Breast epithelium (tissue), 4 donors: ENCODE measurements at regions not wholly inside any gene's neighbourhood (a gene's known extent, or its start where the extent isn't known, plus 50 kb on each side); places are given as distances from the start of the nearest gene placed in this dataset.

ENCODE experiments used
- DNase-seq, 2 donors: peaks; one replicate each; pipeline ENCODE4 v3.0.0-alpha.2; 2019; ENCODE audit warnings: low spot score in 2 of 2
- H3K27ac ChIP-seq, 2 donors: fragments of 200-600 bp; sonication (generic) in 1 of 2; one replicate each; pipeline ENCODE4 v1.5.1; 2016 to 2019; ENCODE audit warnings: mild to moderate bottlenecking in 1 of 2
- H3K27me3 ChIP-seq, 2 donors: fragments of 200-600 bp; sonication (generic) in 1 of 2; one replicate each; pipeline versions ENCODE4 v1.5.1 to v1.6.0; 2017 to 2019; ENCODE audit warnings: control low read depth in 1 of 2, mild to moderate bottlenecking in 1 of 2
- H3K36me3 ChIP-seq: fragments of 200-600 bp; one replicate; pipeline ENCODE4 v1.5.1; 2019
- H3K4me1 ChIP-seq, 2 donors: fragments of 200-600 bp; sonication (generic); one replicate each; pipeline ENCODE4 v1.5.1; 2016 to 2019; ENCODE audit warnings: control low read depth in 1 of 2
- H3K4me3 ChIP-seq, 3 donors: fragments of 200-600 bp; sonication (generic); 1 replicate in 2 of 3; 2 replicates in 1 of 3; pipeline ENCODE4 v1.5.1; 2016 to 2019; ENCODE audit warnings: mild to moderate bottlenecking in 3 of 3, moderate library complexity in 2 of 3
- H3K9me3 ChIP-seq, 2 donors: fragments of 200-600 bp; sonication (generic) in 1 of 2; one replicate each; pipeline ENCODE4 v1.5.1; 2016 to 2019; ENCODE audit warnings: control low read depth in 1 of 2
- POLR2A ChIP-seq: fragments of 450-650 bp; IDR thresholded peaks from one replicate; pipeline ENCODE4 v1.6.1; 2016; ENCODE audit warnings: antibody characterized with exemption, mild to moderate bottlenecking, moderate library complexity
- POLR2AphosphoS5 ChIP-seq, 3 donors: sonication (generic); formaldehyde crosslinking; IDR thresholded peaks; one replicate each; pipeline ENCODE4 v1.6.1; 2017; ENCODE audit warnings: antibody characterized with exemption in 3 of 3
- intact Hi-C: fragments of 100-400 bp; cut with DNase I; formaldehyde crosslinking; loops from one replicate; pipeline ENCODE4 v1.15.1; 2023; ENCODE audit warnings: low total_unique reads
- TF ChIP-seq, protein P1 (sequence below), 3 donors: fragments of 450-650 bp; IDR thresholded peaks; one replicate each; pipeline ENCODE4 v1.5.1; 2016 to 2017; ENCODE audit warnings: antibody characterized with exemption in 3 of 3, mild to moderate bottlenecking in 3 of 3, moderate library complexity in 3 of 3

DNA sequence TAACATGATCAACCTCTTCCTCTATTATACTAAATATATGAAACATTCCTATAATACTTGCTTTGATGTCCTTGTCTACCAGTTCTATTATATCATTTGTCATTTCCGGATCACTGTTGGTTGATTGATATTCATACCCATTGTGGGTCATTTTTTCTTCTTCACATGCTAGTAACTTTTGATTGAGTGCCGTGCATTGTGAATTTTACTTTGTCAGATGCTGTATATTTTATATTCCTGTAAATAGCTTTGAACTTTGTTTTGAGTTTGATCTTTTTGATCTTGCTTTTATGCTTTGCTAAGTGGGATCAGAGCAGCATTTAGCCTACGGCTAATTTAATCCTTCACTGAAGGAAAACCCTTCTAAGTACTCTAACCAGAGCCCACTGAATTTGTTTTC, 168.9 kb upstream of the RAB6C start:
- DNase-seq: no peak
- H3K9me3 ChIP-seq: peaks cover 5 to 7% of the 10 kb centered on the region in 2 donors
- no peaks in the 10 kb centered on the region for H3K4me1 ChIP-seq
- intact Hi-C loops: no loop called here
- TF ChIP-seq POLR2AphosphoS5 (IDR thresholded peaks at IDR 0.05): no peak
- no peak for TF ChIP-seq POLR2A
- TF ChIP-seq, protein P1, sequence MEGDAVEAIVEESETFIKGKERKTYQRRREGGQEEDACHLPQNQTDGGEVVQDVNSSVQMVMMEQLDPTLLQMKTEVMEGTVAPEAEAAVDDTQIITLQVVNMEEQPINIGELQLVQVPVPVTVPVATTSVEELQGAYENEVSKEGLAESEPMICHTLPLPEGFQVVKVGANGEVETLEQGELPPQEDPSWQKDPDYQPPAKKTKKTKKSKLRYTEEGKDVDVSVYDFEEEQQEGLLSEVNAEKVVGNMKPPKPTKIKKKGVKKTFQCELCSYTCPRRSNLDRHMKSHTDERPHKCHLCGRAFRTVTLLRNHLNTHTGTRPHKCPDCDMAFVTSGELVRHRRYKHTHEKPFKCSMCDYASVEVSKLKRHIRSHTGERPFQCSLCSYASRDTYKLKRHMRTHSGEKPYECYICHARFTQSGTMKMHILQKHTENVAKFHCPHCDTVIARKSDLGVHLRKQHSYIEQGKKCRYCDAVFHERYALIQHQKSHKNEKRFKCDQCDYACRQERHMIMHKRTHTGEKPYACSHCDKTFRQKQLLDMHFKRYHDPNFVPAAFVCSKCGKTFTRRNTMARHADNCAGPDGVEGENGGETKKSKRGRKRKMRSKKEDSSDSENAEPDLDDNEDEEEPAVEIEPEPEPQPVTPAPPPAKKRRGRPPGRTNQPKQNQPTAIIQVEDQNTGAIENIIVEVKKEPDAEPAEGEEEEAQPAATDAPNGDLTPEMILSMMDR (IDR thresholded peaks at IDR 0.05): no peak
- H3K4me3 ChIP-seq: no peak overlapping the region
- H3K36me3 ChIP-seq: no peaks in the 10 kb centered on the region
- no peaks in the 10 kb centered on the region for H3K27me3 ChIP-seq
- no peak overlapping the region for H3K27ac ChIP-seq

DNA sequence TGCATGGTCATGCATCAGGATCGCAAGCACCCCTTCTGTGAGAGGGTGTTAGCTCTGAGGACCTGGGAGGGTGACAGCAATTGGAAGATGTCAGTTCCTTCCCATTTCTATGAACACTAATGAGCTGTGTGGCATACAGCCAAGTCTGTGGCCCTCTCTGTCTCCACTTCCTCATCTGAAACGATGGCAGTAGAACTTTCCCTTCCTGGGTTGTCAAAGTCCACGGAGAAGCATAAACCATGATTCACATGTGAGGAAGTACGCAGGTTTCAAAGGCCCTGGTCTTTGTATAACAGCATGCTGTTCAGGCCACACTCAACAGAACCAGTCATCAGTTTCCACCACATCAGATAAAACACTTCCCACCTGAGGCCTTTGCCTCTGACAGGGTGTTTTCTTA, 167.4 kb upstream of the RAB6C start:
- Histone ChIP-seq H3K27me3 (no peaks in the 10 kb centered on the region), H3K4me1 (no peaks in the 10 kb centered on the region), H3K9me3 (peaks cover 5 to 14% of the 10 kb centered on the region in 2 donors), H3K4me3 (no peak overlapping the region), H3K36me3 (no peaks in the 10 kb centered on the region), H3K27ac (no peak overlapping the region)
- DNase-seq: no peak
- no peak for TF ChIP-seq POLR2A
- TF ChIP-seq, protein P1 (IDR thresholded peaks at IDR 0.05): no peak
- no peak for TF ChIP-seq POLR2AphosphoS5 (IDR thresholded peaks at IDR 0.05)
- intact Hi-C loops: no loop called here

DNA sequence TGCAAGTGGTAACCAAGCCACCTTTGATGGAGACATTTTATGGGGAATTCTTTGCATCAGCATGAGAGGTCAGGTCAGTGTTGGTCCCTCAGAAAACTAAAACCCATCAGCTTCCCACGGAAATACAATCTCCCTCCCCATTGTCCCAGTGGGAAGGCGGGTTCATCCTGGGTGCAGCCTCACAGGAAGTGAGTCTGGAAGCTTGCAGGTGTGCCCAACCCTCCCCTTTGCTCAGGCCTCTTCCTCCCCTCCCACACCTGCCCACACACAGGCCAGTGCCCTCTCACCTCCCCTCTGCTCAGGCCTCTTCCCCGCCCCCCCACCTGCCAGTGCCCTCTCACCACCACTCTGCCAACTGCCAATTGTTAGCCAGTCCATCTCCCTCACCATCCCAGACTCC, 166.8 kb upstream of the RAB6C start:
- TF ChIP-seq POLR2A (no peak), POLR2AphosphoS5 (IDR thresholded peaks at IDR 0.05) (no peak)
- TF ChIP-seq, protein P1 (IDR thresholded peaks at IDR 0.05): no peak
- Histone ChIP-seq H3K4me1 (no peaks in the 10 kb centered on the region), H3K9me3 (peaks cover 5 to 14% of the 10 kb centered on the region in 2 donors), H3K4me3 (no peak overlapping the region), H3K27me3 (no peaks in the 10 kb centered on the region), H3K36me3 (no peaks in the 10 kb centered on the region), H3K27ac (no peak overlapping the region)
- DNase-seq: no peak
- intact Hi-C loops: no loop called here

DNA sequence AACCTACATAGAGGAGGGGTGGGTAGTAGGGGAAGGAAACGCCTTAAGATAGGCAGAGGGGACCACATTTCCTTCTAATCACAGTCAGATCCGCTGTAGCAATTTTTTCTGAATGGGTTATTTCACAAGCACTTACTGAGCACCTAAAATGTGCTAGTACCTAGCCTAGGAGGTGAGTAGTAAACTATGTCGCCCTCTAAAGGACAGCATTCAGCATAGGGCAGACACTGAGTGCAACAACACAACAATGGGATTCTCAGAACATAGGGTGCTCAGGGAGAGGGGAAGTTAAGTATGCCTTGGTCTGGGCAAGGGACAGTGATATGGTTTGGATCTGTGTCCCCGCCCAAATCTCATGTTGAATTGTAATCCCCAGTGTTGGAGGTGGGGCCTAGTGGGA, 166.1 kb upstream of the RAB6C start:
- no peak for DNase-seq
- intact Hi-C loops: no loop called here

DNA sequence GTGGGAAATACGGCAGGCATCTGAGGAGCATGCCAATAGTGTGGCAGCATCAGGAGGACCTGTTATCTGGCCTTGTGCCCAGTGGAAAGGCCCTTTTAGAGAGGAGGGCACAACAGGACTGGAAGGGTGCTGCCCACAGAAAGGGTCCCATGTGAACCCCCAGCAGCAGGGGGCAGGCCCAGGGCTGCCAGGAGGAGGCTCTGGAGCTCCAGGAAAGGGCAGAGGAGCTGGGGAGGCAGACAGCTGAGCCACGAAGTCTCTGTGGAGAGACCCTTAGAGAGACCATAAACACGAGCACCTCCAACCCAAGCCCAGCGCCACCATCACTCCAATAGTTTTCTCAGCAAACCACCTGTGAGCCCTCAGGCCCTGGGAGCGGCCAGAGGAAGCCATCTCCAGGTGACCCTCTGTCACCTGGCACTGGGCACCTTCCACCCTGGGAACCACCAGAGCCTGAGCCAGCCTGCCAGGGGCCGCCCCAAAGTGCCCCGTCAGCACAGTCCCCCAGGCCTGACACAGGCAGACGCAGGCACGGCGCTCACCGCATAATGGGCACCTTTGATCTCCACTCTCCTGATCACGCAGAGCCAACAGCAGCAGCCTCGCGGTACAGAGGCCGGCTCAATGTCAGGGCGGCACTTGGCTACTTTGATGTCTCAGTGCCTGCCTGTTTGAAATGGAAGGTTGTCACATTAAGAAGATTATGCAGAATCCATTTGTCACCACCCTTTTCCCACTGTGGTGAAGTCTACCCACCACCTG, 162.5 kb upstream of the RAB6C start:
- no peak overlapping the region for H3K27ac ChIP-seq
- H3K9me3 ChIP-seq: peaks cover 5 to 14% of the 10 kb centered on the region in 2 donors
- DNase-seq: no peak
- H3K4me3 ChIP-seq: no peak overlapping the region
- no peaks in the 10 kb centered on the region for H3K36me3 ChIP-seq
- intact Hi-C loops: no loop called here
- TF ChIP-seq, protein P1 (IDR thresholded peaks at IDR 0.05): no peak
- no peak for TF ChIP-seq POLR2AphosphoS5 (IDR thresholded peaks at IDR 0.05)
- no peak for TF ChIP-seq POLR2A
- H3K4me1 ChIP-seq: no peaks in the 10 kb centered on the region
- H3K27me3 ChIP-seq: no peaks in the 10 kb centered on the region

More for the DNA sequence above, 166.1 kb upstream of the RAB6C start:
- Histone ChIP-seq H3K4me3 (no peak overlapping the region), H3K4me1 (no peaks in the 10 kb centered on the region), H3K9me3 (peaks cover 5 to 14% of the 10 kb centered on the region in 2 donors), H3K27ac (no peak overlapping the region), H3K27me3 (no peaks in the 10 kb centered on the region), H3K36me3 (no peaks in the 10 kb centered on the region)
- TF ChIP-seq POLR2A (no peak), POLR2AphosphoS5 (IDR thresholded peaks at IDR 0.05) (no peak)
- TF ChIP-seq, protein P1 (IDR thresholded peaks at IDR 0.05): no peak
